ENCODE measurements at regions not wholly inside any gene's neighbourhood (a gene's known extent, or its start where the extent isn't known, plus 50 kb on each side); places are given as distances from the start of the nearest gene placed in this dataset.

GRCh38 chr4:18664171-18664570 lies 642.6 kb upstream of the LCORL start:
- TF ChIP-seq, protein P1, sequence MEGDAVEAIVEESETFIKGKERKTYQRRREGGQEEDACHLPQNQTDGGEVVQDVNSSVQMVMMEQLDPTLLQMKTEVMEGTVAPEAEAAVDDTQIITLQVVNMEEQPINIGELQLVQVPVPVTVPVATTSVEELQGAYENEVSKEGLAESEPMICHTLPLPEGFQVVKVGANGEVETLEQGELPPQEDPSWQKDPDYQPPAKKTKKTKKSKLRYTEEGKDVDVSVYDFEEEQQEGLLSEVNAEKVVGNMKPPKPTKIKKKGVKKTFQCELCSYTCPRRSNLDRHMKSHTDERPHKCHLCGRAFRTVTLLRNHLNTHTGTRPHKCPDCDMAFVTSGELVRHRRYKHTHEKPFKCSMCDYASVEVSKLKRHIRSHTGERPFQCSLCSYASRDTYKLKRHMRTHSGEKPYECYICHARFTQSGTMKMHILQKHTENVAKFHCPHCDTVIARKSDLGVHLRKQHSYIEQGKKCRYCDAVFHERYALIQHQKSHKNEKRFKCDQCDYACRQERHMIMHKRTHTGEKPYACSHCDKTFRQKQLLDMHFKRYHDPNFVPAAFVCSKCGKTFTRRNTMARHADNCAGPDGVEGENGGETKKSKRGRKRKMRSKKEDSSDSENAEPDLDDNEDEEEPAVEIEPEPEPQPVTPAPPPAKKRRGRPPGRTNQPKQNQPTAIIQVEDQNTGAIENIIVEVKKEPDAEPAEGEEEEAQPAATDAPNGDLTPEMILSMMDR (IDR thresholded peaks at IDR 0.05; ENCODE audit: low read depth, low read length, poor library complexity, severe bottlenecking) = no peak
- no peak for TF ChIP-seq EZH2phosphoT487 (IDR thresholded peaks at IDR 0.05; ENCODE audit: borderline replicate concordance, low read length)

Data from DOHH2 (cell line).